ENCODE measurements at regions not wholly inside any gene's neighbourhood (a gene's known extent, or its start where the extent isn't known, plus 50 kb on each side); places are given as distances from the start of the nearest gene placed in this dataset.

- no peak for DNase-seq
These were observed 64.5 kb downstream of the COPS8 start for GRCh38 chr2:237150186-237150585.

- no peak for DNase-seq
These were observed 65.2 kb downstream of the COPS8 start for GRCh38 chr2:237150831-237151375.

GRCh38 chr2:237152361-237152760, 66.7 kb downstream of the COPS8 start:
- no peak for DNase-seq

GRCh38 chr2:237153181-237153580, 67.5 kb downstream of the COPS8 start:
- DNase-seq = no peak

- DNase-seq = peak; percentile 26
These were observed 68.5 kb downstream of the COPS8 start for GRCh38 chr2:237154082-237154638.

- DNase-seq = no peak
These were observed 69.5 kb downstream of the COPS8 start for GRCh38 chr2:237154884-237155851.

- DNase-seq = peak; percentile 81
These were observed 70.6 kb downstream of the COPS8 start for GRCh38 chr2:237156031-237156856.

- DNase-seq = no peak
These were observed 71.4 kb downstream of the COPS8 start for GRCh38 chr2:237156857-237157779.

GRCh38 chr2:237157780-237158102, 72.1 kb downstream of the COPS8 start:
- DNase-seq = no peak

GRCh38 chr2:237158194-237158593, 72.5 kb downstream of the COPS8 start:
- no peak for DNase-seq

GRCh38 chr2:237159006-237159911, 73.6 kb downstream of the COPS8 start:
- DNase-seq = no peak

- DNase-seq = no peak
These were observed 74.7 kb downstream of the COPS8 start for GRCh38 chr2:237160271-237160919.

GRCh38 chr2:237161189-237161588, 75.5 kb downstream of the COPS8 start:
- no peak for DNase-seq

GRCh38 chr2:237162959-237163358, 77.3 kb downstream of the COPS8 start:
- no peak for DNase-seq

- no peak for DNase-seq
These were observed 78.9 kb downstream of the COPS8 start for GRCh38 chr2:237164474-237165042.

GRCh38 chr2:237165405-237166276, 80.0 kb downstream of the COPS8 start:
- DNase-seq = no peak

- no peak for DNase-seq
These were observed 81.3 kb downstream of the COPS8 start for GRCh38 chr2:237167038-237167437.

- no peak for DNase-seq
These were observed 82.2 kb downstream of the COPS8 start for GRCh38 chr2:237167934-237168333.

GRCh38 chr2:237170020-237170419, 84.3 kb downstream of the COPS8 start:
- no peak for DNase-seq
